CD4-positive, alpha-beta T cell (primary cell): ENCODE measurements at regions not wholly inside any gene's neighbourhood (a gene's known extent, or its start where the extent isn't known, plus 50 kb on each side); places are given as distances from the start of the nearest gene placed in this dataset.

Experiments
- ATAC-seq: fragments of 200-7000 bp; cut with Tn5 transposase; one replicate; pipeline ENCODE4 v1.10.0; 2022; ENCODE audit warnings: mild to moderate bottlenecking; ENCODE audit not compliant: poor library complexity
- CTCF ChIA-PET: fragments of 350-600 bp; sonication (Branson Sonifier 250); formaldehyde crosslinking; loops from one replicate; lab custom pipeline; 2021; ENCODE audit warnings: antibody characterized with exemption, inconsistent platforms; lab: Charles Lee
- POLR2A ChIA-PET: fragments of 350-600 bp; sonication (Branson Sonifier 250); formaldehyde crosslinking; loops from one replicate; lab custom pipeline; 2021; ENCODE audit warnings: antibody characterized with exemption, inconsistent platforms; lab: Charles Lee
- DNase-seq, 14 experiments: peaks; one replicate each; pipeline ENCODE4 v3.0.0-alpha.2; 2013 to 2020; ENCODE audit warnings: mixed read lengths in 2 of 14
- H3K27ac ChIP-seq, 2 donors: one replicate each; pipeline versions ENCODE4 v1.5.1 to v1.7.0; 2013; ENCODE audit warnings: low read length in 2 of 2, low read depth in 1 of 2, mild to moderate bottlenecking in 1 of 2
- H3K27me3 ChIP-seq, 2 experiments: 1 replicate in 1 of 2; 2 replicates in 1 of 2; pipeline versions ENCODE4 v1.6.1 to v1.7.0; 2013; ENCODE audit warnings: low read length in 2 of 2, control low read depth in 1 of 2, mild to moderate bottlenecking in 1 of 2, moderate library complexity in 1 of 2; ENCODE audit not compliant: insufficient read depth in 2 of 2, control insufficient read depth in 1 of 2
- H3K36me3 ChIP-seq: one replicate; pipeline ENCODE4 v1.6.1; 2013; ENCODE audit warnings: low read length, control low read depth; ENCODE audit not compliant: insufficient read depth
- H3K4me1 ChIP-seq: one replicate; pipeline ENCODE4 v1.6.1; 2013; ENCODE audit warnings: low read length, control low read depth; ENCODE audit not compliant: insufficient read depth
- H3K4me3 ChIP-seq: one replicate; pipeline ENCODE4 v1.5.1; 2013; ENCODE audit warnings: mild to moderate bottlenecking, low read length, moderate library complexity
- H3K9me3 ChIP-seq, 2 experiments: 1 replicate in 1 of 2; 2 replicates in 1 of 2; pipeline versions ENCODE4 v1.6.1 to v1.7.0; 2013; ENCODE audit warnings: low read length in 2 of 2, mild to moderate bottlenecking in 2 of 2, control low read depth in 1 of 2, moderate library complexity in 1 of 2; ENCODE audit not compliant: control insufficient read depth in 1 of 2, insufficient read depth in 1 of 2
- H3K27ac Mint-ChIP-seq: one replicate; pipeline ENCODE4 v1.8.0; 2020; ENCODE audit warnings: mixed read lengths
- H3K27me3 Mint-ChIP-seq: one replicate; pipeline ENCODE4 v1.8.0; 2021; ENCODE audit warnings: mixed read lengths
- H3K36me3 Mint-ChIP-seq: one replicate; pipeline ENCODE4 v1.8.0; 2021; ENCODE audit warnings: low read depth, mixed read lengths
- H3K4me1 Mint-ChIP-seq: one replicate; pipeline ENCODE4 v1.8.0; 2021; ENCODE audit warnings: low read depth, mixed read lengths
- H3K4me3 Mint-ChIP-seq: one replicate; pipeline ENCODE4 v1.8.0; 2020; ENCODE audit warnings: mild to moderate bottlenecking, mixed read lengths
- H3K9me3 Mint-ChIP-seq: one replicate; pipeline ENCODE4 v1.8.0; 2020; ENCODE audit warnings: mixed read lengths
- CTCF ChIP-seq: fragments of 200-600 bp; IDR thresholded peaks from one replicate; pipeline ENCODE4 v1.8.0; 2022; ENCODE audit warnings: antibody characterized with exemption, mild to moderate bottlenecking
- intact Hi-C, 2 experiments: fragments of 100-400 bp; cut with DNase I in 1 of 2; cut with micrococcal nuclease in 1 of 2; formaldehyde crosslinking; loops; one replicate each; pipeline versions ENCODE4 v1.15.1 to v1.9.0; 2023 to 2025; cut with DNase I, micrococcal nuclease

- ATAC-seq = no peak
- CTCF ChIA-PET = no interaction called here
- no peak overlapping the region for H3K4me3 Mint-ChIP-seq
These were observed 456.5 kb upstream of the THRB start for GRCh38 chr3:24951180-24951579.

GRCh38 chr3:24952388-24952787, 457.7 kb upstream of the THRB start:
- H3K9me3 Mint-ChIP-seq = no peaks in the 10 kb centered on the region
- ATAC-seq (no peak), DNase-seq (no peak)
- H3K4me3 Mint-ChIP-seq = no peak overlapping the region
- Histone ChIP-seq H3K9me3 (no peaks in the 10 kb centered on the region), H3K36me3 (no peaks in the 10 kb centered on the region), H3K27ac (no peak overlapping the region), H3K4me3 (no peak overlapping the region), H3K4me1 (no peaks in the 10 kb centered on the region), H3K27me3 (no peaks in the 10 kb centered on the region)
- no peaks in the 10 kb centered on the region for H3K27me3 Mint-ChIP-seq
- ChIA-PET POLR2A (no interaction called here), CTCF (no interaction called here)
- H3K4me1 Mint-ChIP-seq = no peaks in the 10 kb centered on the region
- no peak for TF ChIP-seq CTCF
- intact Hi-C loops = no loop called here
- H3K36me3 Mint-ChIP-seq = no peaks in the 10 kb centered on the region
- H3K27ac Mint-ChIP-seq = no peak overlapping the region

More at GRCh38 chr3:24951180-24951579, 456.5 kb upstream of the THRB start:
- intact Hi-C loops = no loop called here
- TF ChIP-seq CTCF = no peak
- Histone ChIP-seq H3K9me3 (no peaks in the 10 kb centered on the region), H3K27me3 (no peaks in the 10 kb centered on the region), H3K4me3 (no peak overlapping the region), H3K27ac (no peak overlapping the region), H3K36me3 (no peaks in the 10 kb centered on the region), H3K4me1 (no peaks in the 10 kb centered on the region)
- no peak overlapping the region for H3K27ac Mint-ChIP-seq
- H3K27me3 Mint-ChIP-seq = no peaks in the 10 kb centered on the region
- no peaks in the 10 kb centered on the region for H3K36me3 Mint-ChIP-seq
- H3K9me3 Mint-ChIP-seq = no peaks in the 10 kb centered on the region
- H3K4me1 Mint-ChIP-seq = no peaks in the 10 kb centered on the region
- no peak for DNase-seq
- POLR2A ChIA-PET = no interaction called here

- H3K4me1 Mint-ChIP-seq = no peaks in the 10 kb centered on the region
- ChIA-PET POLR2A (no interaction called here), CTCF (no interaction called here)
- no peak overlapping the region for H3K27ac ChIP-seq
- H3K36me3 ChIP-seq = no peaks in the 10 kb centered on the region
- no peaks in the 10 kb centered on the region for H3K36me3 Mint-ChIP-seq
- H3K9me3 ChIP-seq = no peaks in the 10 kb centered on the region
- H3K27me3 ChIP-seq = no peaks in the 10 kb centered on the region
- no peak overlapping the region for H3K4me3 ChIP-seq
- no peaks in the 10 kb centered on the region for H3K27me3 Mint-ChIP-seq
- ATAC-seq = no peak
- intact Hi-C loops = no loop called here
- no peak overlapping the region for H3K4me3 Mint-ChIP-seq
- TF ChIP-seq CTCF = no peak
- no peaks in the 10 kb centered on the region for H3K4me1 ChIP-seq
- no peak for DNase-seq
- H3K9me3 Mint-ChIP-seq = no peaks in the 10 kb centered on the region
- H3K27ac Mint-ChIP-seq = no peak overlapping the region
These were observed 458.6 kb upstream of the THRB start for GRCh38 chr3:24953060-24953771.
